ENCODE measurements at regions not wholly inside any gene's neighbourhood (a gene's known extent, or its start where the extent isn't known, plus 50 kb on each side); places are given as distances from the start of the nearest gene placed in this dataset.

DNA sequence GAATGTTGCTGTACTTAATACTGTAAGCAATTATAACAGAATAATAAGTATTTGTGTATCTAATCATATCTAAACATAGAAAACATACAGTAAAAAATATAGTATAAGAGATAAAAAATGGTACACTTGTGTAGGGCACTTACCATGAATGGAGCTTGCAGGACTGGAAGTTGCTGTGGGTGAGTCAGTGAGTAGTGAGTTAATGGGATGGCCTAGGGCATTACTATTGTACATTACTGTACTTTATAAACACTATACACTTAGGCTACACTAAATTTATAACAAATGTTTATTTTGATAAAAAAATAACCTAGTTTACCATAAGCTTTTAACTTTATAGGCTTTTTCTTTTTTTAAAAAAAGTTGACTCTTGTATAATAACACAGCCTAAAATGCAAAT, 1071.2 kb upstream of the SEL1L start:
- H3K9me3 ChIP-seq: no peaks in the 10 kb centered on the region
- H3K4me3 ChIP-seq: no peak overlapping the region
- no peak for FAIRE-seq
- intact Hi-C loops (cut with DNase I): no loop called here
- no peak for ATAC-seq
- no peaks in the 10 kb centered on the region for H3K4me1 ChIP-seq
- H3K27ac ChIP-seq: no peak overlapping the region
- no peaks in the 10 kb centered on the region for H3K36me3 ChIP-seq
- H3K27me3 ChIP-seq: no peaks in the 10 kb centered on the region
- TF ChIP-seq, protein P1, sequence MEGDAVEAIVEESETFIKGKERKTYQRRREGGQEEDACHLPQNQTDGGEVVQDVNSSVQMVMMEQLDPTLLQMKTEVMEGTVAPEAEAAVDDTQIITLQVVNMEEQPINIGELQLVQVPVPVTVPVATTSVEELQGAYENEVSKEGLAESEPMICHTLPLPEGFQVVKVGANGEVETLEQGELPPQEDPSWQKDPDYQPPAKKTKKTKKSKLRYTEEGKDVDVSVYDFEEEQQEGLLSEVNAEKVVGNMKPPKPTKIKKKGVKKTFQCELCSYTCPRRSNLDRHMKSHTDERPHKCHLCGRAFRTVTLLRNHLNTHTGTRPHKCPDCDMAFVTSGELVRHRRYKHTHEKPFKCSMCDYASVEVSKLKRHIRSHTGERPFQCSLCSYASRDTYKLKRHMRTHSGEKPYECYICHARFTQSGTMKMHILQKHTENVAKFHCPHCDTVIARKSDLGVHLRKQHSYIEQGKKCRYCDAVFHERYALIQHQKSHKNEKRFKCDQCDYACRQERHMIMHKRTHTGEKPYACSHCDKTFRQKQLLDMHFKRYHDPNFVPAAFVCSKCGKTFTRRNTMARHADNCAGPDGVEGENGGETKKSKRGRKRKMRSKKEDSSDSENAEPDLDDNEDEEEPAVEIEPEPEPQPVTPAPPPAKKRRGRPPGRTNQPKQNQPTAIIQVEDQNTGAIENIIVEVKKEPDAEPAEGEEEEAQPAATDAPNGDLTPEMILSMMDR (IDR thresholded peaks at IDR 0.05): no peak
- DNase-seq: no peak

DNA sequence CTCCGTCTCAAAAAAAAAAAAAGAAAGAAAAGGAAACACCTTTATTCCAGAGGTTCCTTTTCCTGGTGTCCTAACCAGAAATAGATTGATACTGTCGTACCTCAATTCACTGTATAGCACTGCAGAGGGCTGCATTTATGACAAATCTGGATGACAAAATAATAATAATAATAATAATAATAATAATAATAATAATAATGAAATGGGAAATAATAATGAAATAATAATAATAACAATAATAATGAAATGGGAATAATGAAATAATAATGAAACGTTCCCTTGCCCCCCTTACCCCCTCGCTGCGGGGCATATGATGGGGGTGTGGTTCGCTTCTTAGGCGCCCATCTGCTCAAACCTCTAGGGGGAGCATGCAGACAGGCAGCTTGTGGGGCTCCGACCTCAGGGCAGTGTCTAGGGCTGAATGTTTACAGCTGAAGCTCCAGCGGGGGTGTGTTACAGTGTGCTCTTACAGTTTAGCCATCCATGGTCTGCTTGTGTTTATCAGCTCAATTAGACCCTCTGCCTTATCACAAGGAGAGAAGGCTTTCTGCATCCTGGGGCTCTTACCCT, 1088.3 kb upstream of the SEL1L start:
- intact Hi-C loops (cut with DNase I): no loop called here
- no peak overlapping the region for H3K27ac ChIP-seq
- H3K4me3 ChIP-seq: no peak overlapping the region
- DNase-seq (no peak), FAIRE-seq (no peak), ATAC-seq (no peak)
- no peaks in the 10 kb centered on the region for H3K27me3 ChIP-seq
- H3K4me1 ChIP-seq: no peaks in the 10 kb centered on the region
- TF ChIP-seq, protein P1 (IDR thresholded peaks at IDR 0.05): no peak
- 73 to 84% methylated on average over 9 of the region's 9 CpGs for WGBS, 2 donors
- H3K36me3 ChIP-seq: no peaks in the 10 kb centered on the region
- H3K9me3 ChIP-seq: no peaks in the 10 kb centered on the region

DNA sequence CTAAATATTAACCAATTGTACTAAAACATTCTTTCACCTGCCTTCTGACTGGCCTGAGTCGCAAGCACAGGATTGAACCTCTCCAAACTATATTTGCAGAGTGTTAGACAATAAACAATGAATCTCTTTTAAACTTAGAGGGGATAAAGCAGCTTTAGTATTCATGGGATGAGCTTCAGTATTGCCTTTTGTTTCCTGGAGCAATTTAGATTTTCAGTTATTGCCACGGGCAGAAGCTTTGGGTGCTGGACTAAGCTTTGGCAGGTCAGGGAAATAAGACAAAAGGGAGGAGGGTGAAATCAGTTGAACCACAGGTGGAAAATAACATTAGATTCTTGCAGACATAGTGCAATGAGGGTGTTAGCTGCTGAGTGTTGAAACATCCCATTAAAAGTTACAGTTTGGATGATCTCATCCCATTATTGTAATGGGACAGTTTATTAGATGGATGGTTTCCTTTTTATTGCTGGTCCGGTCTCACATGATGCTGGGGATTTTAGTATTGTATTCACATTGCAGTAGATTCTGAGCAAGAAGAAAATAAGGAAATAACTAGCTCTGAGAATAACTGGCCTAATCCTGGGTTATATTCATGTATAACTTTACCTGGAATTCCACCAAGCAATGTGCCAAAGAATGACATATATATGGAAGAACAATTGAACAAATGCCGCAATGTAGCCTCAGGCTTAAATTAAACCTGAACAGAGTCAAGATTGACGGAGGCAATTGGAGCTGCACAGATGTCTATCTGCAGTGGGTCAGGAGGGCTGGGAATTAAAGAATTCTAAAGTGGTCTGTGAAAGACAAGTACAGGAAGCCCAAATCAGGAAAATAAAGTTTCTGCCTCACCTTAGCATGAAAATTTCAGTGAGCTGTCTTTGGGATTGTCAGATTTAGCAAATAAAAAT, 1092.8 kb upstream of the SEL1L start:
- intact Hi-C loops (cut with DNase I): no loop called here
- FAIRE-seq: no peak
- WGBS, 2 donors: 59% methylated on average over 5 of the region's 5 CpGs

DNA sequence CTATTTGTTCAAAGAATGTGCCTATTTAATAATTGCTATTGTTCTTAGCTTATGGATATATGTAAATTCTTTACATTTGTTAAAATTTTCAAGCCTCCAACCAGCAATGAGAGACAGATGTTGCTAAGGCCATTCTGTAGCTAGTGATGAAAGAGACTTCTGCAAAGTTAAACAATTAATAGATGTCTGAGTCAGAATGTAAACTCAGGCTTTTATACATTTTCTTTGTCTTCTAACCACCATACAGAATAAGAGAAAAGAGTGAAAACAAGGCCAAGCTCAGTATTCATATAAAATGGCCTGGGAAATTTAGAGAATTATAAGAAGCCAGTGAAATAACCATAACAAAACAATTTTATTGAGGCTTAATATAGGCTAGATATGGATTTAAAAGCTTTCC, 1102.3 kb upstream of the SEL1L start:
- FAIRE-seq: no peak

More for the DNA sequence above, 1092.8 kb upstream of the SEL1L start:
- no peak overlapping the region for H3K4me3 ChIP-seq
- H3K9me3 ChIP-seq: no peaks in the 10 kb centered on the region
- no peaks in the 10 kb centered on the region for H3K36me3 ChIP-seq
- no peaks in the 10 kb centered on the region for H3K27me3 ChIP-seq
- no peak overlapping the region for H3K27ac ChIP-seq
- TF ChIP-seq, protein P1 (IDR thresholded peaks at IDR 0.05): no peak
- ATAC-seq: no peak
- DNase-seq: no peak
- no peaks in the 10 kb centered on the region for H3K4me1 ChIP-seq

More for the DNA sequence above, 1102.3 kb upstream of the SEL1L start:
- Histone ChIP-seq H3K36me3 (no peaks in the 10 kb centered on the region), H3K27ac (no peak overlapping the region), H3K27me3 (no peaks in the 10 kb centered on the region), H3K4me3 (no peak overlapping the region), H3K4me1 (no peaks in the 10 kb centered on the region), H3K9me3 (no peaks in the 10 kb centered on the region)
- DNase-seq (no peak), ATAC-seq (no peak)
- TF ChIP-seq, protein P1 (IDR thresholded peaks at IDR 0.05): no peak
- intact Hi-C loops (cut with DNase I): no loop called here
